ENCODE measurements at regions not wholly inside any gene's neighbourhood (a gene's known extent, or its start where the extent isn't known, plus 50 kb on each side); places are given as distances from the start of the nearest gene placed in this dataset.

DNA sequence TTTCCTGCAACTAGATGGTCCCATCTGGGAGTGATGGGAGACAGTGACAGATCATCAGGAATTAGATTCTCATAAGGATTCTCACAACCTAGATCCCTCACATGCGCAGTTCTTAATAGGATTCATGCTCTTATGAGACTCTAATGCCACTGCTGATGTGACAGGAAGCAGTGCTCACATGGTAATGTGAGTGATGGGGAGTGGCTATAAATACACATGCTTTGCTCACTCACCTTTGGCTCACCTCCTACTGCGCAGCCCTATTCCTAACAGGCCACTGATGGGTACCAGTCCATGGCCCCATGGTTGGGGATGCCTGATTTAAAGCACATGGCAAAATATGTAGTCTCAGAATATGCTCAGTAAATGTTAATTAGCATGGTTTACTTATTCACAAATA, 80.6 kb upstream of the MBOAT1 start:
- TF ChIP-seq POLR2AphosphoS5 (IDR thresholded peaks at IDR 0.05; ENCODE audit: low read depth, low read length) (no peak), POLR2A (IDR thresholded peaks at IDR 0.05; ENCODE audit: low read depth, low read length) (no peak), TAF1 (IDR thresholded peaks at IDR 0.05; ENCODE audit: borderline replicate concordance, low read depth, low read length) (no peak)
